GM23248 (cell line): ENCODE measurements at regions not wholly inside any gene's neighbourhood (a gene's known extent, or its start where the extent isn't known, plus 50 kb on each side); places are given as distances from the start of the nearest gene placed in this dataset.

Source experiments
- DNase-seq: peaks from one replicate; pipeline ENCODE4 v3.0.0-alpha.2; 2015
- H2AFZ ChIP-seq: fragments of 200-600 bp; sonication (generic); 2 replicates; pipeline ENCODE4 v1.6.1; 2016; ENCODE audit warnings: antibody characterized with exemption
- H3F3A ChIP-seq: fragments of 200-600 bp; sonication (generic); 2 replicates; pipeline ENCODE4 v1.6.1; 2016; ENCODE audit warnings: mild to moderate bottlenecking, antibody characterized with exemption, mixed run types; ENCODE audit not compliant: insufficient read depth
- H3K27ac ChIP-seq: fragments of 200-600 bp; sonication (generic); 2 replicates; pipeline ENCODE4 v1.5.1; 2016; ENCODE audit warnings: mild to moderate bottlenecking
- H3K27me3 ChIP-seq: fragments of 200-600 bp; sonication (generic); replicated peaks from 2 replicates; pipeline ENCODE4 v1.6.1; 2016; ENCODE audit warnings: mild to moderate bottlenecking; ENCODE audit not compliant: insufficient read depth
- H3K36me3 ChIP-seq: fragments of 200-600 bp; sonication (generic); 2 replicates; pipeline ENCODE4 v1.6.1; 2016; ENCODE audit warnings: low read depth, mild to moderate bottlenecking
- H3K4me1 ChIP-seq: fragments of 200-600 bp; sonication (generic); 2 replicates; pipeline ENCODE4 v1.6.1; 2016; ENCODE audit warnings: mild to moderate bottlenecking; ENCODE audit not compliant: insufficient read depth
- H3K4me2 ChIP-seq: fragments of 200-600 bp; sonication (generic); one replicate; pipeline ENCODE4 v1.6.1; 2016; ENCODE audit warnings: mild to moderate bottlenecking; ENCODE audit not compliant: unreplicated experiment
- H3K4me3 ChIP-seq: fragments of 200-600 bp; sonication (generic); 2 replicates; pipeline ENCODE4 v1.5.1; 2016; ENCODE audit warnings: mild to moderate bottlenecking
- H3K79me2 ChIP-seq: fragments of 200-600 bp; sonication (generic); 2 replicates; pipeline ENCODE4 v1.6.1; 2016; ENCODE audit warnings: mild to moderate bottlenecking; ENCODE audit not compliant: insufficient read depth
- H3K9ac ChIP-seq: fragments of 200-600 bp; sonication (generic); 2 replicates; pipeline ENCODE4 v1.6.1; 2016; ENCODE audit warnings: mild to moderate bottlenecking
- H3K9me2 ChIP-seq: fragments of 200-600 bp; sonication (generic); 2 replicates; pipeline ENCODE4 v1.6.1; 2016; ENCODE audit warnings: mixed run types, mild to moderate bottlenecking, moderate library complexity; ENCODE audit not compliant: insufficient read depth
- H3K9me3 ChIP-seq: fragments of 200-600 bp; sonication (generic); one replicate; pipeline ENCODE4 v1.6.1; 2017; ENCODE audit warnings: low read depth
- H4K20me1 ChIP-seq: fragments of 200-600 bp; sonication (generic); 2 replicates; pipeline ENCODE4 v1.6.0; 2016; ENCODE audit not compliant: insufficient read depth
- EZH2 ChIP-seq: fragments of 200-600 bp; sonication (generic); IDR thresholded peaks from 2 replicates; pipeline ENCODE4 v1.6.1; 2018; ENCODE audit warnings: antibody characterized with exemption, mild to moderate bottlenecking; ENCODE audit not compliant: insufficient read depth, poor library complexity, severe bottlenecking
- EZH2phosphoT487 ChIP-seq: fragments of 200-600 bp; sonication (generic); IDR thresholded peaks from 2 replicates; pipeline ENCODE4 v1.6.1; 2018; ENCODE audit warnings: antibody characterized with exemption, moderate library complexity, mild to moderate bottlenecking, low read depth; ENCODE audit not compliant: insufficient read depth
- WGBS, 2 experiments: methylation state at CpG; one replicate each; pipeline ENCODE4 v1.1.6; 2015 to 2017; ENCODE audit warnings: low lambda C conversion rate in 2 of 2, low coverage in 1 of 2; ENCODE audit errors: missing lambda C conversion rate in 2 of 2; 5-methylcytosine and 5-hydroxymethylcytosine counted together
- in situ Hi-C: fragments of 300-500 bp; cut with MboI; formaldehyde crosslinking; loops from 2 replicates; pipeline ENCODE4 v1.15.0; 2020

DNA sequence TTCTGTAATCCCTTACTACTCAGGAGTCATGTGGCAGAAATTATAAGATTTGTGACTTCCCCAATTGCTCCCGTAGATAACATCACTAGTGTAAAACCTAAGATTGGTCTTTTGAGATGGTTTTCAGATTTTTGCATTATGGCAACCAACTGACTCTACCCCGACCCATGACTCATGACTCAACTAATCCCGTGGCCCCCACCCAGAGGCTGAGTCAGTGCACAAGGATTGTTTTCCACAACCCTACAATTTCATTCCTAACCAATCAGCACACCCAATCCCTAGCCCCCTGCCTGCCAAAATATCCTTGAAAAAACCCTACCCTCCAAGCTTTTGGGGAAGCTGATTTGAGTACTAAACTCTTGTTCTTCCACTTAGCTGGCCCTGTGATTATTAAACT is 109.4 kb upstream of the FAM9C start:
- Histone ChIP-seq H3F3A (no peaks in the 10 kb centered on the region), H3K4me2 (no peak overlapping the region), H3K36me3 (no peaks in the 10 kb centered on the region), H3K9ac (no peak overlapping the region), H3K27ac (peak overlapping the region; percentile 52), H3K27me3 (no peaks in the 10 kb centered on the region), H4K20me1 (no peaks in the 10 kb centered on the region), H2AFZ (no peak overlapping the region), H3K9me2 (no peaks in the 10 kb centered on the region), H3K4me1 (peaks cover 20% of the 10 kb centered on the region), H3K79me2 (no peaks in the 10 kb centered on the region), H3K4me3 (no peak overlapping the region), H3K9me3 (no peaks in the 10 kb centered on the region)
- TF ChIP-seq EZH2phosphoT487 (no peak), EZH2 (no peak)
- in situ Hi-C loops, result no loop called here
- 6 to 7% methylated on average over 3 of the region's 3 CpGs for WGBS, 2 experiments
- peak; percentile 69 for DNase-seq

DNA sequence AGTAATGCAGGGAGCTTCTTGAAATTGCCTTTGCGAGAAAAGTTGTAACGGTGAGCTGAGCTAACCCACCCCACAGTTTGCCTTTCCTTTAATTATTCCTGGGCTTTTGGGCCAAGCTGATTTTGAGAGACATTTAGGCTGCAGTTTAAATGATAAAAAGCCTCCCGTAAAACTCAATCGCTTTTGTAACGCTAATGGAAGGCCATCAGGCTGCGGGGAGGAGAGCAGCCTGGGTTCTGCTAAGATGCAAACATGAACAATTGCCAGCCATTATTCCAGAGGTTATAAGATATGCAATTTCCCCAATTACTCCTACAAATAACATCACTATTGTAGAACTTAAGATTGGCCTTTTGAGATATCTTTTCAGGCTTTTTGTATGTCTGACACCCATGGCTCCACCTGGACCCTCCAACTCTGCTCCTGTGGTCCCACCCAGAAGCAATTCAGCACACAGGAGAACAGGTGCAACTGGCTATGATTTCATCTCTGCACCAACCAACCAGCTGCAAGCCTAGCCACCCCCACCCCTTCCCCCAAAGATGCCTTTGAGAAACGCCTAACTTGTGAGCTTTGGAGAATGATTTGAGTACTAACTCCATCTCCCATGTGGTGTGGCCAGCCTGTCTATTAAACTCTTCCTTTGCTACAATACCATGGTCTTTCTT is 108.2 kb upstream of the FAM9C start:
- Histone ChIP-seq H3K79me2 (no peaks in the 10 kb centered on the region), H3K4me3 (peak overlapping the region; percentile 43; the same call in 1 of the 2 replicates), H3K27ac (peak overlapping the region; percentile 89), H3K4me2 (peak overlapping the region; percentile 61), H3K36me3 (no peaks in the 10 kb centered on the region), H3K9me3 (no peaks in the 10 kb centered on the region), H3K4me1 (peaks cover 20% of the 10 kb centered on the region), H2AFZ (peak overlapping the region; percentile 85), H3K27me3 (no peaks in the 10 kb centered on the region), H3K9me2 (no peaks in the 10 kb centered on the region), H3F3A (no peaks in the 10 kb centered on the region), H3K9ac (peak overlapping the region; percentile 83), H4K20me1 (no peaks in the 10 kb centered on the region)
- DNase-seq, result no peak
- WGBS, 2 experiments, result 18 to 39% methylated on average over 5 to 7 of the region's 7 CpGs
- in situ Hi-C loops, result no loop called here
- TF ChIP-seq EZH2 (no peak), EZH2phosphoT487 (no peak)

DNA sequence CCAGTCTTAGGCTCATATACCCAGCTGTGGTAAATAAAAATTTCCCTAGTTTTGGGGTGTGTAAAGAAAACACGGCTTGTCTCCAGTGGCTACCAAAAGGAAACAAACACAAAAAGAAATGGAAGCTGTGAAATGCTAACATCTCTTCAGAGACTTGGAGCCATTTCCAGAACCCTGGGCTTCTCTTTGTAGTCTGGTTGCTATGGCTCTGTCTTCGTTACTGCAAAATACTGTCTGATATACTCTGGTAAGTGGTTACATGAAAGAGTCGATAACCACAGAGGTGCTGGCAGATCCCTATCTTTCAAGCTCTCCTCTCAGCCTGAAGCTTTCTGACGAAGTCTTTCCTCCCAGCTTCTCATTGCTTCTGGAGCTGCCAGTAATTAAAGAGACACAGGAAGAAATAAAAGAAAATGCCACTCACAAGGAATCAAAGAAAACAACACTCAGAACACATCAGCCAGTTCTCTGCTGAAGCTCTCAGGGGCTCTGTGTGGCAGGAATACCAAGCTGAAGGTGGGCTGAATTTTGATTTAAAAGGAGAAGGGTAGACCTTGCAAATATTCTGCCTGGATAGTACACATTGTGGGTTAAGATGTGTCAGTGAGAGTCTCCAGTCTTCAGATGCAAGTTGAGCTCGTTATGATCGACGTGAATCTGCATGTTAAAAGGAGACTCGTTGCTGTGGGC is 107.6 kb upstream of the FAM9C start:
- Histone ChIP-seq H3K79me2 (no peaks in the 10 kb centered on the region), H3K27me3 (no peaks in the 10 kb centered on the region), H3K4me1 (peaks cover 20% of the 10 kb centered on the region), H2AFZ (peak overlapping the region; percentile 85), H3K9me3 (no peaks in the 10 kb centered on the region), H3K27ac (peak overlapping the region; percentile 89), H3K36me3 (no peaks in the 10 kb centered on the region), H3K9ac (peak overlapping the region; percentile 83), H4K20me1 (no peaks in the 10 kb centered on the region), H3K4me3 (peak overlapping the region; percentile 43; the same call in 1 of the 2 replicates), H3F3A (no peaks in the 10 kb centered on the region), H3K9me2 (no peaks in the 10 kb centered on the region), H3K4me2 (peak overlapping the region; percentile 61)
- in situ Hi-C loops, result no loop called here
- no peak for TF ChIP-seq EZH2
- TF ChIP-seq EZH2phosphoT487, result no peak
- DNase-seq, result peak; percentile 69
- WGBS, 2 experiments, result 8 to 12% methylated on average over 8 of the region's 8 CpGs

DNA sequence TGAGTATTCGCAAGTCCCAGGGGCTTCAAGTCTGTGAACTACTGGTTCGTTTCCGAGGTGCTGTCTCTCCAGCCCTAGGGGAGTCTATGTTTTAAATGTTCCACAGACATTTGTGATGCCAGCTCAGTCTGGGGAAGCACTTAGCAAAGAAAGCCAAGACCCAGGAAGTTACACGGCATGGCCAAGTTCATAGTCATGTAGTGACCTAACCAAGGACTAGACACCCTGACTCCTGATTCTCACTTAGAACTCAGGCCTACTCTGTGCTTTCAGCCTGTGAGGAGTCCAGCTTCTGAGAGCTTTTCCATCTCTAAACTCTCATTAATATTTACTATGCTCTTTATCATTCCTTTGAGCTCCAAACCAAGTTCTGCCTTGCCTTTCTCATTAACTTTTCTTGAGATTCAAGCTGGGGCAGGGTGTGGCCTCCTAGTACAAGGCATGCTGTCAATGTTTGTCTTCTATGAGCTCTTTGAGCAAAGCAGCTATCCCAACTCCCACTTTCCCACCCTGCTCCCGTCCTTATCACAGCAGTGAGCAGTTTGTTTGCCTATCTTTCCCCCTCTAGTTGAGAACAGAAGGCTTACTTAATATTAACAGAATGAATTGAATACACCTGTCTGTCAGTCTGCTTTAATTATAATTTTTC is 105.4 kb upstream of the FAM9C start:
- DNase-seq, result peak; percentile 54
- Histone ChIP-seq H3K4me1 (peaks cover 28% of the 10 kb centered on the region), H4K20me1 (no peaks in the 10 kb centered on the region), H3K9me3 (no peaks in the 10 kb centered on the region), H3K4me2 (no peak overlapping the region), H3K79me2 (no peaks in the 10 kb centered on the region), H3F3A (peaks cover 4% of the 10 kb centered on the region; the same call in 1 of the 2 replicates), H3K27me3 (no peaks in the 10 kb centered on the region), H3K9me2 (no peaks in the 10 kb centered on the region), H3K4me3 (no peak overlapping the region), H3K27ac (peak overlapping the region; percentile 39; the same call in 1 of the 2 replicates), H3K9ac (no peak overlapping the region), H2AFZ (peak overlapping the region; percentile 51; the same call in 1 of the 2 replicates), H3K36me3 (no peaks in the 10 kb centered on the region)
- 56 to 58% methylated on average over 5 of the region's 5 CpGs for WGBS, 2 experiments
- in situ Hi-C loops, result no loop called here
- TF ChIP-seq EZH2 (no peak), EZH2phosphoT487 (no peak)
